ENCODE measurements at regions not wholly inside any gene's neighbourhood (a gene's known extent, or its start where the extent isn't known, plus 50 kb on each side); places are given as distances from the start of the nearest gene placed in this dataset.
"Not testable (repeated sequence)": the region's sequence is repeated elsewhere in the genome, so short reads cannot be mapped to it uniquely, and the experiment has no call there.

DNA sequence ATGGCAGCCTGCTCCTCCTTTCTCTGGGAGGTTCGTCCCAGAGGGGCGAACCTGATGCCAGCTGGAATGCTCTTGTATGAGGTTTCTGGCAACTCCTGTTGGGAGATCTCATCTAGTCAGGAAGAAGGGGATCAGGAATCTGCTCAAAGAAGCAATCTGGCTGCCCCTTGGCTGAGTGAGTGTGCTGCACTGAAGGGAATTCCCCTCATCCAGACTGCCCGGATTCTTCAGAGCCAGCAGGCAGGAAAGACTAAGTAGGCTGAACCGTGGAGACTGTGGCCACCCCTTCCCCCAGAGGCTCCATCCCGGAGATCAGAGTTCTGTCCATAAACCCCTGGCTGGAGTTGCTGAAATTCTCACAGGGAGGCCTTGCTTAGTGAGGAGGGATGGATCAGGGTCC is 476.0 kb downstream of the CSNK1G3 start:
- DNase-seq = no peak

DNA sequence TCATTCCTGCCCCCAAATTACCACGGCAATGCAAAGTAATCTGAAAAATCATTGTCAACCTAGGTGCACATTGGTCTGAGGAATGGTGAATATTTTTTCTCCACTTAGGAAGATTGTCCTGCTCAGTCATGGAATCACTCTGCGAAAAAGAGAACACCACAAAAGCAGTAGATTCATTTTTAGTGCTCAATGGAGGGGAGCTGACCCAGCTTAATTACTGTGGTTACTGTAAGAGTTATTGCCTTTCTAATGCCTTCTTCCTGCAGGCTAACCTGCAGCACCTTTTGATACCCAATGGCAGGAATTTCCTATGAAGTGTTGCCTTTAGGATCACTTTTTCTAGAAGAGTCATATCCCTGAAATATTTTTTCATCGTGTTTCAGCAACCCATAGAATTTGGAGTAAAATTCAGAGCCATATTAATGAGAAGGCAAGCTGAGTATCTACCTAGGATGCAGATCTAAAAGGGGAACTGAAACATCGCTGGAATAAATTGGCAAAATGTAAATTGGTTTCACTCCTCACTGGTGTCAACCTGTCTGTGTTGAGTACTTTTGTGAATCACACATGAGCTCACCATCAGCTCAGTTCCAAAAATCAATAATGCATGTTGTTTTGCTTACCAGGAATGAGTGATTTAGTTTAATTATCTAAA is 464.5 kb downstream of the CSNK1G3 start:
- DNase-seq = no peak

DNA sequence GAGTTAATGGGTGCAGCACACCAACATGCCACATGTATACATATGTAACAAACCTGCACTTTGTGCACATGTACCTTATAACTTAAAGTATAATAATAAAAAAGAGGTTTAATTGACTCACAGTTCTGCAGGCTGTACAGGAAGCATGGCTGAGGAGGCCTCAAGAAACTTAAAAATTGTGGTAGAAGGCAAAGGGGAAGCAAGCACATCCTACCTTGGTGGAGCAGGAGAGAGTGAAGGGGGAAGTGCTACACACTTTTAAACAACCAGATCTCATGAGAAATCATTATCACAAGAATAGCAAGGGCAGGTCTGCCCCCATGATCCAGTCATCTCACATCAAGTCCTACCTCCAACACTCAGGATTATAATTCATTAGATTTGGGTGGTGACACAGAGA is 463.5 kb downstream of the CSNK1G3 start:
- DNase-seq = not testable (repeated sequence)

DNA sequence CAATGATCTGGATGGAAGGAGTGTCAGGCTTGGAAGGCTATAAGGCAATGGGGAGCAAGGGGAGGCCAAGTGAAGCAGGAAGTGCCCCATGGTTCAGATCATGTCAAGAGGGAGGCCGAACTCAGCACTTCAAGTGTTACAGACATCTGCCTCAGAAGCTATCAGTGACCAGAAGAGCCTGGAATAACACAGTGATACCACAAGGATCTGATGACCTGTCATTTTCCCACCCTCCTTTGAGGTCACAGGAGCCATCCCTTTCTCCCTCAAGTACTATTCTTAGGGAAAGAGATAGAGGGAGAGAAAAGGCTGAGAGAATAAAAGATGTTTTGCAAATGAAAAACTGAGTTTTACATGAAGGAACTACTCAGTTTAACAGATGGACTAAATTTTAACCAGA is 454.8 kb downstream of the CSNK1G3 start:
- DNase-seq = no peak

DNA sequence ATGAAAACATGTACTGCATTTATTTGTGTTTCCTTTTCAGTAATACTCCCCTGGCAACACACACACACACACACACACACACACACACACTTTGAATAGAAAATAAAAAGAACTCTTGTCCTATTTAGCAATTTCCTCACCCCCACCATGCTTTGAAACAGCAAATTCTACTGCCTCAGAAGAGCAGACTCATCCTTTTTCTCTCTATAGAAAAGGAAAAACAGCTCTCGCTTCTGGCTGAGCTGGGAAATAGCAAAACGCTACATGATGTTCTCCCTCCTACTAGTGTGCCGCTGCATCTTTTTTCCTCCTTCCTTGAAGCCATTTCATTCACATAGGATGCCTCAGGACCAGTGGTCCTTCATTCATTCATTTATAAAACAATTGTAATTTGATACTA is 453.6 kb downstream of the CSNK1G3 start:
- DNase-seq = no peak

DNA sequence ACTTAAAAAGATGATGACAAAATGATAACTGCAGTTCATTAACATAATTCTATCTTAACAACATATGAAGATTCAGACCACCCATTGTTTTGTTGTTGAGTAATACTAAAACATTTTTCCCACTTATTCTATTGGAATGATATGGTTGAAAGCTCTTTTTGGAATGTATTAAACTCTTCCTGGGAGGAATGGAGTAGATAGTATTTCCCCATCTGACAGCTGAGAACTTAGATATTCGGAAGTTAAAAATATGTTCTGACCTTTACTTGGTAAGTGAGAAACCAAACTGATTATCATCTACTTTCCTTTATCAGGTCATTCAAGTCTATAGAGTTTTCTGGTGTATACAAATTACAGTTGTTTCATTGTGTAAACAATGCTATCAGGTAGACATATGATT is 452.9 kb downstream of the CSNK1G3 start:
- DNase-seq = no peak

DNA sequence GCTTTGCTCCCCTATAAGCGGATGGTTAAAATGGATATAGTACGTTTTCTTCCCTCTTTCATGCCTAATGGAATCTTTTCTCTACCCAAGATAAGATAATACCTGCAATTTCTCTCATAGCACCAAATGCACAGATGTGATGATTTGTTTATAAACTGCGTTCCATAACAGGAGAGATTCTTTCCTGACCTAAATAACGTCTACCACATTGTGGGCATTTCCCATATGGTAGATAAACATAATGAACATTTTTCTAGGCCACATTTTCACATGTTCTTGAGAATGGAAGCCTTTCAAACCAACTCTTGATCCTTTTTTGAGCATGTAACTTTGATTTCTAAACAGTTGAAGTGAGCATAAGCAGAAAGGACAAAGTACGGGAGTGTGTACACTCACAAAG is 448.5 kb downstream of the CSNK1G3 start:
- DNase-seq = no peak

DNA sequence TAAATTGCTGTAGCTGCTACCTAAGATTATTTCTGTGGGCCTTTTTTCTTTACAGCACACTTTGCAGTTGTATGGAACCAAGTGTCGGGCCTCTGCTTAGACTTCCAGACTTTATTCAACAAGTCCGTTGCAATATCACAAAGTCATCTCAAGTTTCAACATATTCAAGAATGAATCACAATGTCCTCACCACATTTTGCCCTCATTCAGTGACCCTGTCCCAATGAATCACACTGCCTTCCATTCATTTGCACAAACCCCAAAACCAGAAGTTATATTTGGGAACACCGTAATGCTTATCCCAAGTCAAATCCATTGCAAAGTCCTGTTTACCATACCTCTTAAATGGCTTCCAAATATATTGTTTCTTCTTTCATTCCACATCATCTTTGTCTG is 439.6 kb downstream of the CSNK1G3 start:
- no peak for DNase-seq

DNA sequence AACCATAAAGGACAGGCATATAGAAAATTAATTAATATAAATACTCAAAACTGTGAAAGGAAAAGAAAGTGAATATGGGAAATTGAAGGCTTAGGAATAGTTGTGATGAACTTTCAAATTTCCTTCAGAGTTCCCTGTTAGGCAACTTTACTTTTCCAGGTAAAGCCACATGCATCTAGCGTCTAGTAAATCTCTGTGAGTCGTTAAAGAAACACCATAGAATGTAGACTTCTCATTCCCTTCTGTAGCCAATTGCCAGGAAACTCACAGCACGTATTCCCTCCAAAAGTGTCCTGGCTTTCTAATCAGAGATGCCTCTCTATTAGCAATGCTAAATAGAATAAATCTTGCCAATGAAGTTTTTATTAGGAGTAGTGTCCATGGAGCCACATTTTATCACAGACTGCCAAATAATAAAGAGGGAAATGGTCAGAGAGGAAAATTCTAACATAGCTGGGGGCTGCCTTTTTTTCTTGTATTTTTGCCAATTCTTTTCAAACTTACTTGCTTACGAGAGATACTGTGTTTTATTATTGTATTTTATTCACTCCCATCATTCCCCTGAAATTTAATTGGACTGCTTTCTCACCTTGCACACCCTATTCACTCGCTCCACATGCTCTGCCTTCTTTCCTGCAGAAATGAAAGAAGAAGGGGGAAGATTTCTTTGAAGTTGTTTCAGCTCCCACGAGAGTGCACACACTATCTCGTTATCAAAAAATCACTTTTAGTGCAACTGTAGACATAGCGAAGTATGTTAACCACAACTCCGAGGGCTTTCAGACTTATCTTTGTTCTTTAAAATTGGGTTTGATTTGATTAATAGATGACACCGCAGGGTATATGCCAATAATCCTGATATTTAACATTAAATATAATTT is 439.0 kb downstream of the CSNK1G3 start:
- DNase-seq = no peak

DNA sequence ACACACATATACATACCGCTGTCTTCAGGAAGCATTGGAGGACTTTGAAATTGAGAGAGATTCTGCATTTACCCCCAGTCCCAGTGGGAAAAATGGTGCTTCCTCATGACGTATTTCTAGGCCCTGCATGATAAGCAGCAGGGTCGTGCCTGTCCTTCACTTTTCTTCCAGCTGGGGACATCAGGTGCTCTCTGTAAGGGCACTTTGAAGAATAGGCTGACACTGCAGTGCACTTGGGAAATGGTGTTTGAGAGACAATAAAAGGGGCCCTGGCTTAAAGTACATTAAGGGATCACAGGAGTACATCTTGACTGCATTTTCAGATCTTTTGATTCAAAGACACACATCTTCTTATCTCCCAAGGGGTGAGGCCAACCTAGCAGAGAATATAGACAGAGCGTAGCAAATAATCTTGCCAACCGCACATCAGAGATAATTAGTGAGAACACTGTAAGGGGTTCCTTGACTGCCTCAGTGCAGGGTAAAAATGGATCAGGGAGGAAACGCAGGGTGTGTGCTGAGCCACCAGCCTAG is 437.9 kb downstream of the CSNK1G3 start:
- no peak for DNase-seq

DNA sequence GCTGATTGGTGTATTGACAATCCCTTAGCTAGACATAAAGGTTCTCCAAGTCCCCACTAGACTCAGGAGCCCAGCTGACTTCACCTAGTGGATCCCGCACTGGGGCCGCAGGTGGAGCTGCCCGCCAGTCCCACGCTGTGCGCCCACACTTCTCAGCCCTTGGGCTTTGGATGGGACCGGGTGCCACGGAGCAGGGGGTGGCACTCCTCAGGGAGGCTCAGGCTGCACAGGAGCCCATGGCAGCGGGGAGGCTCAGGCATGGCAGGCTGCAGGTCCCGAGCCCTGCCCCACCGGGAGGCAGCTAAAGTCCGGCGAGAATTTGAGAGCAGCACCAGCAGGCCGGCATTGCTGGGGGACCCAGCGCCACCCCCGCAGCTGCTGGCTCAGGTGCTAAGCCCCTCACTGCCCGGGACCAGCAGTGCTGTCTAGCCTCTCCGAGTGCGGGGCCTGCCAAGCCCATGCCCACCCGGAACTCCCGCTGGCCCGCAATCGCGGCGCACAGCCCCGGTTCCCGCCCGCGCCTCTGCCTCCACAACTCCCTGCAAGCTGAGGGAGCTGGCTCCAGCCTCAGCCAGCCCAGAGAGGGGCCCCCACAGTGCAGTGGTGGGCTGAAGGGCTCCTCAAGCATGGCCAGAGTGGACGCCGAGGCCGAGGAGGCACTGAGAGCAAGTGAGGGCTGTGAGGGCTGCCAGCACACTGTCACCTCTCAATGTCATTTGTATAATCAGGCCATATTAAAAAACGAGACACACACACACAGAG is 437.2 kb downstream of the CSNK1G3 start:
- DNase-seq = no peak

DNA sequence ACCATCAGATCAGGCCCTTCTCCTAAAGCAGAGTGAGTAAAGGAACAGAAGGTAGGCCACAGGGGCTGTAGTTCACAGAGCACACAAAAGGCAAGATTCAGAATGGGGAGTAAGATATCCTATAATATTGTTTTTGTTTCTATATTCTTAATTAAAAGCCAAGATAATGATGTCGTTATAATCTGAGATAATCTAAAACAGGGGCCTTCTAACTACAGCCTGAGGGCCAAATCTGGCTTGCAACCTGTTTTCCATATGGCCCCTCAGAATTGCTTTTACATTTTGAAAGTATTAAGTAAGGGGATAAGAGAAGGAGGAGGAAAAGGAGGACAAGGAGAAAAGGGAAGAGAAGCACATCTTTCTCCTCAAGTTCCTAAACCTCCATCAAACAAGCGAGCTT is 435.8 kb downstream of the CSNK1G3 start:
- DNase-seq = no peak

DNA sequence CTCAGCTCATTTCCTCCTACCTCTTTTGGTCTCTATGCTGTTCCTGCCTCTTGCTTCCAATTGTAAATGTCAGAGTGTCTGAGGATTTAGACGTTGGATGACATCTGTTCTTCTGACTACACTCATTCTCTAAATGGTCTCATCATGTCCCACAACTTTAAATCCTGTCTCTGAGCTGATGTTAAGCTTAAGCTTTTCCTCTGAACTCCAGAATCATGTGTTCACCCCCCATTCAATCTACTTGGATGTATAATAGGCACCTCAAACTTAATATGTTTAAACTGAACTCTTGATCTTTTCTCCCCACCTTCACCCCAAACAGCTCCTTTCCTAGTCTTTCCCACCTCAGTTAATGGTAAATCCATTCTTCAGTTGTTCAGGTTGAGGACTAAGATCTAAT is 433.6 kb downstream of the CSNK1G3 start:
- no peak for DNase-seq

DNA sequence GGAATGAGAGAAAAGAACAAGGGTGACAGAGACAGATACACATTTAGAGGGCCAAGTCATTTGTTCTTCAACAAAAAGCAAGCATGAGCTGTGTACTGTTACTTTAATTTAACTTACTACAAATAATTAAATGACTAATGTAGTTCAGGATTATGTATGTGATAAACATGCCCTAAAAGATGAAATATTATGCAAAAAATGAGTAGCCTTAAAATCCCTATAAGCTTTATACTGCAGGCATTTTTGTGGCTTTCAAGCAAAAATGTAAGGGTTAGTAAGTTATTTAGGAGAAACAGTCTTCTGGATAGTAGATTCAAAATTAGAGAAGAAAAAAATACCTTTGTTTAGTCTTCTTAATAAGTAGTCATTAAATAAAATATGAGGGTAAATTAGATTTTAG is 431.2 kb downstream of the CSNK1G3 start:
- no peak for DNase-seq

DNA sequence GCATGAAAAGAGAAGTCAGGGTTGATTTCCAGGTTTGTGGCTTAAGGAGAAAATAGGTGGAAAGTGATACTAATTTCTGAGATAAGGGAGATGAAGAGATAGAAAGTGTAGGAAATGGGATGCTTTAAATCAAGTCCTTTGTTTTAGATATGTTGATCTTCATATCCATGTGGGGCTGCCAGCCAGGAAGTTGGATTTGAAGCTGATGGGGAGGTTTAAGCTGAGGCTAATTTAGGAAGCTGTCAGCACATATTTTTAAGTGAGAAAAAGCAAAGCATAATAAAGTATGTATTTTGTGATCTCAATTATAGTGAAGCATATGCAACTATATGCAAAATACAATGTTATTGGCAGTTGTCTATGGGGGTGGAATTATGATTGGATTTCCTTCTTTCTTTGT is 428.4 kb downstream of the CSNK1G3 start:
- DNase-seq = no peak

DNA sequence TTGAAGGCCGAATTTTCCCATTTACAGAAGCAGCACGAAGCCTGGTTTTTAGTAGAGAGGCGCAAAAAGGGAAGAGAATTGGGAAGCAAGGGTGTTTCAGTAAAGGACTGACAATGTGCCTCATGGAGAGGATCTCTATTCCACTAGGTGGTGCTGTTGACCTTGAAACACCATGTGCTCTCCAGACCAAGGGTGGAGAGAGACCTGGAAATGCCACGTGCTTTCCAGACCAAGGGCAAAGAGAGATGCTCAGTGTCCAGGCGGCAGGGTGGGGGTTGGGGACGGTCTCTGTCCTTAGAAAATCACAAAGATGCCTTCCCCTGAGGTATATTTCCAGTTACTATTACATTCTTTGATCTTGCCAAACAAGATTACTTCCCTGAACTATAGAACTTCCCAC is 425.3 kb downstream of the CSNK1G3 start:
- peak; percentile 52 for DNase-seq

DNA sequence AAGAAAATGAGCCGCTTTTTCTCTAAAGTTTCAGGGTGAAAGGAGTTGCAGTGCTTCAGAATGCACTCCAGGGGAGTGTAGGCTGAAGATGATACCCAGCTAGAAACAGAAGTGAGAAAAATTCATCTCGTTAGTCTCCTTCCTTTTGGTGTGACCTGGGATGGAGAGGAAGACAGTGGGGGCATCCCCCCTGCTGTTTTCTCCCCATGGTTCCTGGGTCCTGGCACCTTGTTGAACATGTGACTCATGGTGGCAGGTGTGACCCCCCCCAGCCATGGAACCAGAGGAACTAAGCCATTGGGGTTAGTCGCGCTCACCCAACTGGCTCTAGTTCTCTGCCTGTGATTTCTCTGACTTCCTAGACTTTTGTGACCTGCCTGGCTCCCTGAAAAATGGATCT is 424.6 kb downstream of the CSNK1G3 start:
- no peak for DNase-seq

DNA sequence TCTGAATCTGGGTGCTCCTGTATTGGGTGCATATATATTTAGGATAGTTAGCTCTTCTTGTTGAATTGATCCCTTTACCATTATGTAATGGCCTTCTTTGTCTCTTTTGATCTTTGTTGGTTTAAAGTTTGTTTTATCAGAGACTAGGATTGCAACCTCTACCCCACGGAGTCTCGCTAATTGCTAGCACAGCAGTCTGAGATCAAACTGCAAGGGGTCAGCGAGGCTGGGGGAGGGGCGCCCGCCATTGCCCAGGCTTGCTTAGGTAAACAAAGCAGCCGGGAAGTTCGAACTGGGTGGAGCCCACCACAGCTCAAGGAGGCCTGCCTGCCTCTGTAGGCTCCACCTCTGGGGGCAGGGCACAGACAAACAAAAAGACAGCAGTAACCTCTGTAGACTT is 421.8 kb downstream of the CSNK1G3 start:
- not testable (repeated sequence) for DNase-seq

DNA sequence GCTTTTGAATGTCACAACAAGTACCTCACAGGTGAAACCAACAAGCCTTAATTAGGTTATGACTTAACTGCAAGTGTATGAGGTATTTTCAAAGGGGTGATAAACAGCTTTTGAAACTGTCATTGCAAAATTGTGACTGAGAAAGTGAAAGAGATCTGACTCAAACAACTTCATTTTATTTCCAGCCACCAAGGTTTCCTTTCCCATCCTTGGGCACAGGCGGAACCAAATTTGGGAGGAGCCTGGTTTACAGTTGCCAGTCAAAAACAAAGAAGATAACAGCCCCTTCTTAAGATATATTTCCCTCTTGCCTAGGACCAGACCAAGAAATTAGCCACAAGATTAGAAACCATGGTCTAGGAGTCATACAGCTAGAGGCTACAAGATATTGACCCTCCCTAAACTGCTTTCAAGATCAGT is 417.1 kb downstream of the CSNK1G3 start:
- no peak for DNase-seq

DNA sequence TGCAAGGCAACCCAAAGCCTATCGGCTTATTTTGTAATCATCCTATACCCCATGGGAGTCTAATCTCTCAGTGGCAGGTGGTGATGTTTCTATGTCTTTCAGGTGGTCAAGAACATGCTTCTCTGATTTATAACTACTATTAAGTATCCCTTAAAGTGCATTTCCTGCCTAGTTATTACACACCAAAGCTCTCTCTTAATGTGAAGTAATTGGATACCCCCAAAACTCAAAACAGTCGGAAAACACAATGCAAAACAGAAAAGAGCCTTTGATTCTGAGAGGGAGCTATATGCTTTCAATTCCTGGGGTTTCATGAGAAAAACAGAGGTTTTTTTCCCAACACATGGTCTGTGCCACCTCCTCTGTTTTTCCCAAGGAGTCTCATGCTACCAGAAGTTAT is 416.4 kb downstream of the CSNK1G3 start:
- no peak for DNase-seq

DNA sequence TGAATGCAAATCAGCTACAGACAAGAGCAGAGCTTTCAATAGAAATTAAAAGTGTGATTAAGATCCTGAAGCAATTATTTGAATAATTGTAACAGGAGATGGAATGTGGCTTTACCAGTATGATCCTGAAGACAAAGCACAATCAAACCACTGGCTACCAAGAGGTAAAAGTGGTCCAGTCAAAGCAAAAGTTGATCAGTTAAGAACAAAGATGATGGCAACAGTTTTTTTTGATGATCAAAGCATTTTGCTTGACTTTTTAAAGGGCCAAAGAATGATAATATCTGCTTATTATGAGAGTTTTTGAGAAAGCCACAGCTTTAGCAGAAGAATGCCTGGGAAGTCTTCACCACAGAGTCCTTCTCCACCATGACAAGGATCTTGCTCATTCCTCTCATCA is 409.2 kb downstream of the CSNK1G3 start:
- DNase-seq = no peak

DNA sequence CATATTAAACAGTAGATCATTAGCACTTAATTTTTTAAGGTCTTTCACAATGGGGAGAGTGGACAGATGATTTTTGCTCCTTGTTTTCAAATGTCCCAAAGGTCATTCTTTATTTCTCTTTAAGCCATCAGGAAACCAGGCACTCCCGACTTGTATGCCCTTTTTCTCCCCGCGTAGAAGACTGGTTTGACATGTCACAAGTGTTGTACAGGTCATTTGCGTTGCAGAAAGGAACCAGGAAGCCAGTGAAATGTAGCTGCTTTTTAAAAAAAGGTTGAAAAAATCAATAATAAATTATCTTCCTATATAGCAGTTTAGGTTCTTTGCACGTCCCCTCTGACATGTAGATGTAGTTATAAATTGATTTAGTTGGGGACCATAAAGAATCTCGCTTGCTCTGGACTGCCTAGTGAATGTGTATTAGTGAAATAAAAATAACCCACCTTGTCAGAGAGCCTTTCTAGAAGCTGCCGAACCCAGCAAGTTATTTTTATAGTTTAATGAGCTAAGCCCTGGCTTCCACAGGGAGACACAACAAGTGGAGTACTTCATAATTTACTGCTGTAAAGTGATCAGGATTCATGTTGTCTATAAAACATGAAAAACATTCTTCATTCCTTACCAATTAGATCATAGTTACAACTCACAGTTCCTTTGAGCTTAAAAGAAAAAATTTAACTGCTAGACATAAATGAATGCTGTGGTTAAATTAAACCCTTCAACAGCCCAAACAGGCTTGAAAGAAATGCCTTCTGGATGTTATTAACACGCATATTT is 404.6 kb downstream of the CSNK1G3 start:
- no peak for DNase-seq

DNA sequence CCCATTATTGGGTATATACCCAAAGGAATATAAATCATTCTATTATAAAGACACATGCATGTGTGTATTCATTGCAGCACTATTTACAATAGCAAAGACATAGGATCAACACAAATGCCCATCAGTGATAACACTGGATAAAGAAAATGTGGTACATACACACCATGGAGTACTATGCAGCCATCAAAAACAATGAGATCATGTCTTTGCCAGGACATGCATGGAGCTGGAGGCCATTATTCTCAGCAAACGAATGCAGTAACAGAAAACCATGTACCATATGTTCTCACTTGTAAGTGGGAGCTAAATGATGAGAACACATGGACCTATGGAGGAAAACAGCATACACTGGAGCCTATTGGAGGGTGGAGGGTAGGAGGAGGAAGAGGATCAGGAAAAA is 402.4 kb downstream of the CSNK1G3 start:
- no peak for DNase-seq
